ENCODE measurements at regions not wholly inside any gene's neighbourhood (a gene's known extent, or its start where the extent isn't known, plus 50 kb on each side); places are given as distances from the start of the nearest gene placed in this dataset.
"Not testable (repeated sequence)": the region's sequence is repeated elsewhere in the genome, so short reads cannot be mapped to it uniquely, and the experiment has no call there.

DNA sequence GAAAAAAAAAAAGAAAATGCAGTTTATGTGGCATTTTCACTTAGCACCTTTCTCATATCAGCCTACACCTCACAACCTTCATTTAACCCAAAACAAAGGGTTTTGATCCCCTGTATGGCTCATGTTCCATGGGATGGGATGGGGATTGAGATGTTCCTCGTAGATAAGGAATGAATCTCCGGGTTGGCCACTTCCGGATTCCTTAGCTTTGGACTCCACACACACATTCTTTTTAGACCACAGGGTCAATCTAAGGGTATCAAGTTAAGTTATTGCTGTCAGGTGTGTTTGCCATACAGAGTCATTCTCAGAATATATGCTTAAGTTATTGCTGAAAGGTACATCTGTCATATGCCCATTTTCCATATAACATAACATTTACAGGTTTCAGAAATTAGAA is 301.4 kb upstream of the TGFBR2 start:
- DNase-seq, result no peak

DNA sequence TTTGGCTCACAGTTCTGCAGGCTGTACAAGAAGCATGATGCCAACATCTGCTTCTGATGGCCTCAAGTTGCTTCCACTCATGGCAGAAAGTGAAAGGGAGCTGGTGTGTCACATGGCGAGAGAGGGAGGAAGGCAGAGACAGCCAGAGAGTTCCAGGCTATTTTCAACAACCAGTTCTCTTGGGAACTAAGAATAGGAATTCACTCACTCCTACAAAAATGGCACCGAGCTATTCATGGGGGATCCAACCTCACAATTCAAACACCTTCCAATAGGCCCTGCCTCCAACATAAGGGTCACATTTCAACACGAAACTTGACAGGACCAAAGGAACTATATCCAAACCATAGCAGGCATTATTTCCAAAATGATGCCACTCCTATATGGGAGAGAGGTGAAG is 299.5 kb upstream of the TGFBR2 start:
- no peak for DNase-seq

DNA sequence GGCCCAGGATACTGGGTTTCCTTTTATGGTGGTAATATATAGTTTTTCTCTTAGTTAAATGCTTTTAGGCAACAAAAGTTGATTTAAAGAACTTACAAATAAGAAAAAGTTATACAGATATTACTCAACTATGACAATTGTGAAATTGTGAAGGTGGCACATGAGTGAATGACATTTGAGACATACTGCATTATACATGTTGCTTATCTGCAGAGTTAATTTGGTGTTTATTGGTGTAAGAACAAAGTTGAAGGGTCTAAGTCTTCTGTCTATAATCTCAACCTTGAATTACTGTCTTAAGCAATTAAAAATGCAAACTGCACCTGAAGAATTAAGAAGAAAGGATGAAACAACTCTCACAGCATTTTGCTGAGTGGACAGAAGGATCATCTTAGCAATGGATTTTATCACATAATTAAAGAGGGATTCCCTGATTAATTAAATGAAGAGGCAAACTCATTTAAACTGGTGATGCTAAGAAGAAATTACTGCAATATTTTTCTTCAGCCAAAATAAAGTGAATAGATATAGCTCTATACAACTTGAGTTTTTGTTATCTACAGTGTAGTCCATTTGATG is 298.9 kb upstream of the TGFBR2 start:
- no peak for DNase-seq

DNA sequence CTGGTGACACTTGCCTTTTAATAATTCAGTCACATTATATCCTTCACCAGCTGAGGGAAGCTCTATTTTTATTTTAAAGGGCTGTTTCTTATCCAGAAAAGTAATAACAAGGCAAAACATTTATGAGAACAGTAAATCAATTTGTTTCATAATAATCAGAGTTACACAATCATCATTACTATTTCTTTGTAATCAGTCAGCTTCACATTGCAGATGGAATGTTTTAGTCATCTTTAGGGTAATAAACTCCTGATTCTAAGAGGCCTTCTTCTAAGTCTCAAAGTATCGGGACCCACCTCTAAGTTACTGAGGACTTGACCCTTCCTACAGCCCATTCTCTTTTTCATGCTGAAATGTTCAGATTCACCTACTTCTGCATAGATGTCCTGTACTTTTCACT is 298.3 kb upstream of the TGFBR2 start:
- DNase-seq, result no peak

DNA sequence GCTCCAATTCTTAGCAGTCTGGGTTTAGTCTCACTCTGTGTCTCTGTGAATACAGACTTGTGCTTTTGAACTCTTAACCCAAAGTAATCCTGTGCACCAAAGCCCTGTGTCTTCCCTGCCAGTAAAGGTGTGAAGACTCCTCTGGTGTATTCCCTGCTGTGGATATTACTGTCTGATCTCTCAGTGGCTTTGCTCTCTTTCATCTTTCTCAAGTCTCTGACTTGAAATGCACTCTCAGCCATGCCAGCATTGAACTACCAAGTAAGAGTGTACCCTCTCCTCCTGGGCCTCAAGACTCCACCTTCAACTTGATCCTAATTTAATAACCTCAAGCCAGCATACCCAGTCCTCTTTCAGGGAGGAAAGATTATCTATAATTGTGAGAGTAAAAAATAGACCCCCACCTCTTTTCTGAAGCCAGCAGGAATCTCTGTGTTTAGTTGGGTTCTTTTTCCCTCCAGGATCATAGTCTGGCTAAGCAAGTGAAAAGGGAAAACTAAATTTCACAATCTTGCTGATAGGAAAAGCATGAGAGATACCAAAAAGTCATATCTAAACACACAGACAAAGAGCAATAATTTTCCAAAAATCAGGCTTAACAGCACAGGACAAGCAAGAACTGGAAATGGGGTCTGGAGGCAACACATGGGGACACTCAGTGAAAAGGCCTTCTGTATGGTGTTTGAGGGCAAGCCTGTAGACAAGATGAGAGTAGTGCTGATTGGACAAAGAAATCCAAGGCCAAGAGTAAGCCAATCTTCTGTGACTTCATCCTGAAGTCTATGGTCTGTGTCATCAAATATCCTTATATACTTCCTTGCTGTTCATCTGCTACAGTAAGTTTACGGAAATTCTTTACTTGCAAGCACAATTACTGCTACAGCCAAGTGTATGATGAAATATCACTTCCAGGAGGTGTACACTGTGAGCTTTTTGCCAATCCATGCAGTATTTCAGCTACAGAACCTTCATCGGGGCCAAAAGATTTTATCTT is 296.1 kb upstream of the TGFBR2 start:
- no peak for DNase-seq

DNA sequence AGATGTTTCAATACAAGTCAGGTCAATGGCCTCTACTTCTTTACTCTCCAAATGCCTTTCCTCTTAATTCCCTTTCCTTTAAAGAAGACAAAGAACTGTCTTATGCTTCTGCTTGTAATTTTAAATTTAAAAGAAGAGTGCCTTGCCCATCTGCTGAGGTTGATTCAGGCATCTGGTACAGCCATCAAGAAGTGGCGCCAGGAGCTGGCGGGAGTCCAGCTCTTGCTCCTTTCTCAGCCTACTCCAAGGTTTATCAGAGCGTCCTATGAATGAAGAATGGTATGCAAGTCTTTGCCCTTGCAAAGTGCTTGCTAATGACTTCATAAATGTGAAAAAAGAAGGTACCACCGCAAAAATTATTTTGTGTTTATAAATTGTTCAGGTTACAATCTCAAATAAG is 294.6 kb upstream of the TGFBR2 start:
- no peak for DNase-seq

DNA sequence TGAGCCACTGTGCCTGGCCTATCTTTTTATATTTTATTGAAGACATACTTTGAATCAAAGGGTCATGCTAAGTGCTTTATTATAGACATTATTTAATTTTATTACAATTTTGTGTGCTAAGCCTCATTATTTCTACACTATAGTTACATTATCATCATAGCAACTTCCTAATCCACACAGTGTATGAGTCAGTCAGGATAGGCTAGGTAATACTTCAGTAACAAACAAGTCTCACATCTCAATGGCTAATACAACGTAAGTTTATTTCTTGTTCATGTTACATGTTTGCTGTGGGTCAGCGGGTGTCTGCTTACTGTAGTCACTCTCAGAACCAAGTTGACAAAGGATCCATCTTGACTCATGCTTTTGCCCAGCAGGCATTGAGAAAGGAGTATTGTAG is 292.6 kb upstream of the TGFBR2 start:
- DNase-seq, result no peak

DNA sequence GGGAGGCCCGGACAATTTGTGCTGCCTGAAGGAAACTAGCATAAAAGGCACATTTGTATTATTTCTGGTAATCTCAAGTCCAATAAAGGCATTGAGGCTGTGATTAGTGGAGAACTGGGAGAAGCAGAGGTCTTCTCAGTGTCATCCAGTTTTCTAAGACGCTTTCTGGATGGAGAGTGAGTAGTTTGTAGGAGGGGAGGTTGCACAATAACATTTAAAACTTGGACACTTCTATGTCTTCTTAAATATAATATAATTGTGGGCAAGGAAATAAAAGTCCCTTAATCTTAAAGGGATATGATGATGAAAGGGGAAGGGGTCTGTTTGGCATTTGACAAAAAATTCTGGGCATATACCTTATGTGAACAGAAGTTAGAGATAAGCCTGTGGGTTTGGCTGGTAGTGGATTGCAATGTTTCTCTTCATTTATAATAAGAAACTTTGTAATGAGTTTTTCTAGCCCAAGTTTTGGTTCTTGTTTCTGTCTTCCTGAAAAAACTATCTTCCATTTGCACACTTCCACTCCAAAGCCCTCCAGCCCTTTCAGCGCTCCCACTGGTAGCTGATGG is 291.6 kb upstream of the TGFBR2 start:
- DNase-seq, result no peak

DNA sequence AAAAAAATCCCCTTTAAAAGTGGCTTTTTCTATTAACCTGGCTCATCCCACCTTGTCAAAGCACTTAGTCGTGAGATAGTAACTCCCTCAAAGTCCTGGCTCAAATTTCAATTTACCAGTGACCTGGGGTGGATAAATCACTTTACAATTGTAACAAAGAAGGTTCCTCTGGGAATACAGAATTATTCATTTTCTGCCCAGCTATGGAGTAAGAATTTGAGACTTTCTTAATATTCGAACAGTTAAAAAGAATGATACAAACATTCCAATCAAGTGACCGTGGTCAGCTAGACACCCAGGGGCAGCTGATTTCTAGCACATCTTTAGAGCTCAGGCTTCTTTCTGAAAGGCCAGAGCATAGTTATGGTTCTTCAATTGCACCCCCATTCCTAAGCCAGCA is 291.0 kb upstream of the TGFBR2 start:
- no peak for DNase-seq

DNA sequence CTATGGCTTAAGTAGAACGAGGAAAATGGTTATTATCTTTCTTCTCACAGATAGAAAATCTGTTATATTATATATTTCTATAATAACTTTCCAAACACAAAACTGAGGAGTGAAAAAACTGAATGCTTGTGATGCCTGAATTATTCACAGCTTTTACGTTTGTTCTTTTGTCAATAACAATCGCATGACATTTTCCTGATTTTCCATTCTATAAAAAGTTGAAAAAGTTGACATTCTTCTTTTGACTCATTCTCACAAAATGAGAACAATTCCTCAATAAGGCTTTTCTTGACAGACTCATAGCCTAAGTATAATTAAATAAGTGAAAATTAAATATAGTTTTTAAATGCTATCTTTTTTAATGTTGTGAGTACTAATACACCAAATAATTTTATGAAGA is 288.8 kb upstream of the TGFBR2 start:
- no peak for DNase-seq

DNA sequence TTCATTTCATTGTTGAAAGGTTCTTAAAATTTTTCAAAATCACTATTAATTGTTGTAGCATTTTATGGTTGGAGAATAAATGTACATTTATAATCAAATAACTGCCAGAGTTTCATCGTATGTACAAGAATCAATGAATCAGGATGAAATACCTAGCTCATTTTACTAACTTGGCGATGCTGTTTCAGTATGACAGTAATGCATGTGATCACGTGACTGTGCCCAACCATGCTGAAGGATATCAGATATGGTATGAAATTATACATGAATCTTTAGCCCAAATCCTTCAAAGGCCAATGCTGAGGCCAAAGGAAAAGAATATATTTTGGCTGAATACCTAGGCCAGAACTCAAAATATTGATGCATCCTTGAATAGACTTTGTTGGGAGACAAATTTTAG is 288.3 kb upstream of the TGFBR2 start:
- DNase-seq, result no peak

DNA sequence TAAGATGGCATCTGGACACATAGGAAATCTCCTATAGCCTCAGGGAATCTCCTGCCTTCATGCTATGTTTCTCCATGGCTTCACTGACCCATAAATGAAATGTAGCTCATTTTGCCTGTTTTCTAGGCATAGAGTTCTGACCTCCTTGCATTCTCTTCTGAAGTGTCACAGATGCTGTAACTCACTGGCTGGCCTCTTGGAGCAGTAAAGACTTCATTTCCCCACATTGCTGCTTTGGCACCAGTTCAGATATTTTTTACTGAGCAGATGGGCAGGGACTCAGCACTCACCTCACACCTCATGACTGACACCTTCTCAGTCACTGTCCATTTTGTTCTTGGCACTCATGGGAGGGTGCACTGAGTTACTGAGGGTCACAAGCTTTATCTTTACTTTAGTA is 286.7 kb upstream of the TGFBR2 start:
- no peak for DNase-seq

DNA sequence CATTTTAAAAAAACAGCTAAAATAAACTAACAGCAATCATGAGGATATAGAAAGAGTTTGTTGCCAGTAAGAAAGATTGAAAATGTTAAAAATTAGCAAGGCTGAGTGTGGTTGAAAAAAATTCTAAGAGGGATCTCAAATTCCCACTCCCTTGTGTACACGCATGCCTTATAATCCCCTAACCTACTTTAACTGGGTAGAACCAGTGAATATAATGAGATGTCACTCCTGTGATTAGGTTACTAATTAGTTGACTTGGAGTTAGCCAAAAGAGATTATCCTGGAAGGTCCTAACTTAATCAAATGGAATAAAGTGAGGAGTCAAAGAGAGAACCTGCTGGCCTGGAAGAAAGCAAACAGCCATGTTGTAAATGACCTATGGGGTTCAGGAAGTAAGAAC is 286.0 kb upstream of the TGFBR2 start:
- DNase-seq, result no peak

DNA sequence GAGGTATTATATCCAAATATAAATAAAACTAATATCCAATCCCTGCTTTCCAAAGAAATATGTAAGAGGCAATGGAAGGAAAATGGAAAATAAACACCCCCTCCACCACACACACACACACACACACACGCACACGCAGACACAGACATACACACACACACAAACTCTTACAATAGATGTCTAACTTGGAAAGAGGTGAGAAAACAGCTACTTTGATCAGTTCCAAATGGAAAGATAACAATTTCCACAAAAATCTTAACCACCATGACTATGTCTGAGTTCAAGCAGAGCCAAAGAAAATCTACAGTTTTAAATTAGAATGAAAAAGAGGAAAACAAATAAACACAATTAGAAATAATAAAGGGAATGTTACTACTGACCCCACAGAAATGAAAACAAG is 285.3 kb upstream of the TGFBR2 start:
- DNase-seq, result no peak

DNA sequence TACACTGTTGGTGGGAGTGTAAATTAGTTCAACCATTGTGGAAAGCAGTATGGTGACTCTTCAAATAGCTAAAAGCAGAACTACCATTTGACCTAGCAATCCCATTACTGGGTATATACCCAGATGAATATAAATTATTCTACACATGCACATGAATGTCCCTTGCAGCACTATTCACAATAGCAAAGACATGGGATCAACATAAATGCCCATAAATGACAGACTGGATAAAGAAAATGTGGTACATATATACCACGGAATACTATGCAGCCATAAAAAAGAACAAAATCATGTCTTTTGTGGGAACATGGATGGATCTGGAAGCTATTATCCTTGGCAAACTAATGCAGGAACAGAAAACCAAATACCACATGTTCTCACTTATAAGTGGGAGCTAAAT is 282.8 kb upstream of the TGFBR2 start:
- DNase-seq, result not testable (repeated sequence)

DNA sequence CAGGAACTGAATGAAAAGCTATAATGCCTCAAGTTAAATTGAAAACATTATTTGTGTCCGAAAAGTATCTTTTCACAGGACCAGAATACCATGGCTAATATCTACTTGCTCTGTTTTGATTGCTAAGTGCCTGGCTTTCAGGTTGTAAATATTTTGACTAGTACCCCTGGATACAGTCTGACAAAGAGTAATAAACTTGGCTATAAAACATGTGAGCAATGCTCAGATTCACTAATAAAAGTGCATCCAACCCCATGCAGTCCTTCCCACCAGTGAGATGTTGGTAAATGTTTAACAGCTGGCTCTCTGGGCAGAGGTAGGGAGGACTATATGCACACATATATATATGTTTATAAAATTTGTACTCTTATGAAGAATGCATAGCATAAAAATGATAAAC is 281.8 kb upstream of the TGFBR2 start:
- DNase-seq, result no peak

DNA sequence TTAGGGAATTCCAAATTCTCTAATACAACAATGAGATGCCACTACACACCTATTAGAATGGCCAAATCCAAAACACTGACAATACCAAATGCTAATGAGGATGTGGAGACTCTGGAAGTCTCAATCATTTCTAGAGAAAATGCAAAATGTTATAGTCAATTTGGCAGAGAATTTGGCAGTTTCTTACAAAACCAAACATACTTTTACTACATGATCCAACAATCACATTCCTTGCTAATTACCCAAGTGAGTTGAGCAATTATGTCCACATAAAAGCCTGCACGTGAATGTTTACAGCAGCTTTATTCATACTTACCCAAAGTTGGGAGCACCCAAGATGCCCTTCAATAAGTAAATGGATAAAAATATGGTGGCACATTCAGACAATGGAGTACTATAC is 278.4 kb upstream of the TGFBR2 start:
- not testable (repeated sequence) for DNase-seq

DNA sequence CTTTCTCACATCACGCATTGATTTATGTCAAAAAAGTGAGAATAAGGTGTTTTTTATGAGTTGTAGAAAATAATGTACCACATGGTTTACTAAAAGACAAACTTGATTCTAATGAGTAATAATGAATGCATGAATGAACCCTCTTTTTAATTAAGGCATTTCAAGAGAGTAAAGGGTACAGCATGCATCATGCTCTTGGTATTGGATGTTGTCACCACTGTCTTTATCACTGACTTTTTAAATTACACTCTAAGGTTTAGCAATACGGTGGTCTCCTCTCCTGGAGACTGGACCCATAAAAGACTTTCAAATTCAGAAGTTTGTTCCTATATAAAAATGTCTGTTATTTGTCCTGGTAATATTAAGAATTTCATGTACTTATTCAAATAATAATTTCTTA is 277.5 kb upstream of the TGFBR2 start:
- not testable (repeated sequence) for DNase-seq

DNA sequence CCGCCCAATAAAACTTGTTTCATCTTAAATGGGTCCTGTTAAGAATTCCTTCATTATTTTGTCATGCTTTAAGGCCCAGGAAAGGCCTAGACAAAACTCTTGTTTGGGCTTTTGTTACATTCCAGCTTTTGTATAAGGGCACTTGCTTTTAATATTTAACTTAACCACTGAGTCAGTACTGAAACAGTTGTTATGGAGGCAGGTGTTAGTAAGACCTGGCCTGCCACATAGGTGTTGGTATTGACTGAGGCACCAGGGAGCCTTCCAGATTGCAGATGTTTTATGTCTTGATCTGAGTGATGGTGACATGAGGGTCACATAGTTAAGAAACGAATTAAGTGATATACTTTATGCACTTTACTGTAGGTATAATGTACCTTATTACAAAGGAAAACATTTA is 274.9 kb upstream of the TGFBR2 start:
- DNase-seq, result no peak

DNA sequence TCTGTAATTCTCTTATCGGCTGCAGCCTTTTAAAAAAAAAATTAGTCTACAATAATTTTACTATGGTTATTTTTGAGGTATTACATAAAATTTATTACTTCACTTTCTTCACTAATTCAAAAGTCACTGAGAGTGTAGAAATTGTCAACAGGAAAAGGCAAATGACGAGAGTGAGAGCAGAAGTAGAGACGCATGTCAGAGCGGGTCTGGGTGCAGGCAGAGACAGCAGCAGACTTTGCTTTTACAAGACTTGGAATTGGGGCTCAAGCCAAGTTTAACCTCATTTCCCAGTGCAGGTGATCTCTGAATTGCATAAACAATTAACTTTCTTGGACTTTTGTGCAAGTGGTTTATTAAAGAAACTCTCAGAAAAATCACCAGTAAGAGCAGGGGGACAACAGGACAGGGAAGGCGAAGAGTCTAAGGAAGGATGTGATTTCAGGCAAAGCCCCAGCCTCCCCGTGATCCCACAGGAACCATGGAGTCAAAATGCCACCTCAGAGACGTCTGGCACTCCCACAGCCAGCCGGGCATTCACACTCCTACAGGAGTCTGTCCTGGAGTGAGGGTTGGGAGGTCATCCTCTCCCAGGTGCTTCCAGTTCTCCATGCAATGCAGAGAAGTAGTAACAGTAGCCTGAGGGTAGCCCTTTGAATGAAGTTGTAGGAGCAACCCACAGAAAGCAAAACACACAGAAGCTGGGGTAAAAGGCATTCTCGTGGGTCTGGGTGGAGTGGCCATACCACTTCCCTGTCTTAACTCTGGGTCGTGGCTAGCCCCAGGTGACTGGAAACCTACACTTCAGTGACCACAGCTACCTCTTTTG is 274.0 kb upstream of the TGFBR2 start:
- DNase-seq, result no peak

DNA sequence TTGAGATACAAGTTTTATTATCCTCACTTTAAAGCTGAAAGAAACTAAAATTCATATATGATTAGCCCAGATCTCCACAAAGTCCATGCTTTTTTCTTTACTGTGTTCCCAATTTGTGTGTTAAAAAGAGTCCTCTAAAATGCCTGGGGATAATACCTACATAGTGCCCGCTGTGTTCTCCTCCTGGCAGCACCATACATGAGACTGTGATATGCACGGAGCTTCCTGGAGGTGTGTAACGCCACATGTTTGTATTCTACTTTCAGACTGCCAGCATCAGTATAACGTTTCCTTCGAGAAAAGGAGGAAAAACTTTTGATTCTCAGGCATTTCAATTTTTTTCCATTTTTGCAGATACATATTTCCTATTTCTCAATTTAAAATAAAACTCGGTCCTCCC is 273.3 kb upstream of the TGFBR2 start:
- no peak for DNase-seq

DNA sequence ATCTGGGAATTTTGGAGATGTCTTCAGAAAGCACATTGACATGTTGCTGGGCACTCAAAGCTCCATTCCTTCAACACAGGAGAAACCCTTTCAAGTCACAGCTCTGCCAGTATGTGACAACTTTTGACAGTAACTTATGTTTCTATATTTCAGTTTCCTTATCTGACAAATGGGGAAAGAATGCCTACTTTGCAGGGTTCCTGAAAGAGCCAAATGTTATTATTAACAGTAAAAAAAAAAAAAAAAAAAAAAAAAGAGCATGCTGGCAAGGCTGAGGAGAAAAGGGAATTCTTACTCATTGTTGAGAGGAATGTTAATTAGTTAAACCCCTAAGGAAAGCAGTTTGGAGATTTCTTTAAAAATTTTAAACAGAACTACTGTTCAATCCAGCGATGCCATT is 272.5 kb upstream of the TGFBR2 start:
- DNase-seq, result no peak

DNA sequence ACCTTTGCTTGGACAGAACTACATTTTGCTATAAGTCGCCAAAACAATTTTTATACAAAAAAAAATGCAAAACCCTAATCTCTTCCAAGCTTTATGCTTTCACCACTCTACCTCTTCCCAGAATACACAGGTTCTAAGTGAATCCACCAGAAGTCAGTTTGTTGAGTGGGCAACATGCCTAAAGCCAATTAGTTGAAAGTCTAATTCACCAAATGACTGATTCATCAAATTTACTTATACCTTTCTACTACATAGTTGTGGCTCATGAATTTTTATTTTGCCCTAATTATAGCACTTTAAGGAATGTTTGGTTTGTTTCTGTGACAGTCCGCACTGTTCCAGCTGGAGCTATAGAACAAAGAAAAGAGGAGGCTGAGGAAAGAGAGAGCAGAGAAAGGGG is 265.9 kb upstream of the TGFBR2 start:
- no peak for DNase-seq

Data from NCI-H2107 (cell line).